Keratinocyte (primary cell): ENCODE measurements at regions not wholly inside any gene's neighbourhood (a gene's known extent, or its start where the extent isn't known, plus 50 kb on each side); places are given as distances from the start of the nearest gene placed in this dataset.

ENCODE experiments used
- EZH2 ChIP-seq: IDR thresholded peaks from one replicate; pipeline ENCODE4 v1.6.1; 2012; ENCODE audit warnings: inconsistent platforms, mild to moderate bottlenecking, low read length, moderate library complexity
- TF ChIP-seq, protein P1 (sequence below), 3 experiments: IDR thresholded peaks in 1 of 3; conservative IDR thresholded peaks in 1 of 3; optimal IDR thresholded peaks in 1 of 3; 2 replicates in 2 of 3; 3 replicates in 1 of 3; pipeline versions ENCODE3 to v1.5.1; 2011; ENCODE audit warnings: low read length in 3 of 3, mild to moderate bottlenecking in 3 of 3, moderate library complexity in 2 of 3, control low read depth in 1 of 3, inconsistent platforms in 1 of 3; ENCODE audit not compliant: insufficient read depth in 2 of 3; ENCODE audit errors: extremely low read depth in 1 of 3

DNA sequence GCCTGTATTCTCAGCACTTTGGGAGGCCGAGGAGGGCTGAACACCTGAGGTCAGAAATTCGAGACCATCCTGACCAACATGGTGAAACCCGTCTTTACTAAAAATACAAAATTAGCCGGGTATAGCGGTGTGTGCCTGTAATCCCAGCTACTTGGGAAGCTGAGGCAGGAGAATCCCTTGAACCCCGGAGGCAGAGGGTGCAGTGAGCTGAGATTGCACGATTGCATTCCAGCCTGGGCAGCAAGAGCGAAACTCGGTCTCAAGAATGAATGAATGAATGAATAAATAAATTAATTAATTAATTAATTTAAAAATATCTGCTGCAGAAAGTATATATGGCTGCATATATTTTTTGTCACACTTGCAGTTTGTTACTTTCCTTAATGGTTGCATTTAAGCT is 781.8 kb downstream of the DNAJB9 start:
- TF ChIP-seq, protein P1, sequence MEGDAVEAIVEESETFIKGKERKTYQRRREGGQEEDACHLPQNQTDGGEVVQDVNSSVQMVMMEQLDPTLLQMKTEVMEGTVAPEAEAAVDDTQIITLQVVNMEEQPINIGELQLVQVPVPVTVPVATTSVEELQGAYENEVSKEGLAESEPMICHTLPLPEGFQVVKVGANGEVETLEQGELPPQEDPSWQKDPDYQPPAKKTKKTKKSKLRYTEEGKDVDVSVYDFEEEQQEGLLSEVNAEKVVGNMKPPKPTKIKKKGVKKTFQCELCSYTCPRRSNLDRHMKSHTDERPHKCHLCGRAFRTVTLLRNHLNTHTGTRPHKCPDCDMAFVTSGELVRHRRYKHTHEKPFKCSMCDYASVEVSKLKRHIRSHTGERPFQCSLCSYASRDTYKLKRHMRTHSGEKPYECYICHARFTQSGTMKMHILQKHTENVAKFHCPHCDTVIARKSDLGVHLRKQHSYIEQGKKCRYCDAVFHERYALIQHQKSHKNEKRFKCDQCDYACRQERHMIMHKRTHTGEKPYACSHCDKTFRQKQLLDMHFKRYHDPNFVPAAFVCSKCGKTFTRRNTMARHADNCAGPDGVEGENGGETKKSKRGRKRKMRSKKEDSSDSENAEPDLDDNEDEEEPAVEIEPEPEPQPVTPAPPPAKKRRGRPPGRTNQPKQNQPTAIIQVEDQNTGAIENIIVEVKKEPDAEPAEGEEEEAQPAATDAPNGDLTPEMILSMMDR (optimal IDR thresholded peaks at IDR 0.05 in 1 of 3, IDR thresholded peaks at IDR 0.05 in 1 of 3, conservative IDR thresholded peaks at IDR 0.05 in 1 of 3; ENCODE audit: extremely low read depth in 1 of 3, insufficient read depth in 2 of 3, low read length in 3 of 3): no peak
- TF ChIP-seq EZH2: no peak
